H1 (cell line): ENCODE measurements at regions not wholly inside any gene's neighbourhood (a gene's known extent, or its start where the extent isn't known, plus 50 kb on each side); places are given as distances from the start of the nearest gene placed in this dataset.

ENCODE experiments used
- CTCF ChIA-PET: fragments of 300-600 bp; sonication (Branson Sonifier 250); formaldehyde crosslinking; loops from one replicate; lab custom pipeline; 2021; ENCODE audit not compliant: partially characterized antibody; lab: Charles Lee
- POLR2A ChIA-PET: fragments of 300-600 bp; sonication (Branson Sonifier 250); formaldehyde crosslinking; loops from one replicate; lab custom pipeline; 2021; ENCODE audit warnings: inconsistent platforms; ENCODE audit not compliant: partially characterized antibody; lab: Charles Lee
- DNase-seq, 2 experiments: peaks; one replicate each; pipeline versions ENCODE4 v3.0.0 to v3.0.0-alpha.2; 2010 to 2022; ENCODE audit warnings: low spot score in 2 of 2, low read depth in 1 of 2, mixed read lengths in 1 of 2
- FAIRE-seq: peaks from 2 replicates; lab custom pipeline; 2011; peaks lifted over from hg19 to GRCh38; lab: Jason Lieb, UNC
- H2AFZ ChIP-seq: 2 replicates; pipeline ENCODE4 v1.8.1; 2012; ENCODE audit warnings: low read length, inconsistent platforms
- H2AK5ac ChIP-seq: 2 replicates; pipeline ENCODE4 v1.6.1; 2013; ENCODE audit warnings: low read depth, low read length
- H2BK120ac ChIP-seq: replicated peaks from 2 replicates; pipeline ENCODE3; 2013; ENCODE audit warnings: low read depth, low read length, inconsistent platforms
- H2BK12ac ChIP-seq: 2 replicates; pipeline ENCODE4 v1.6.1; 2013; ENCODE audit warnings: low read depth, low read length
- H2BK15ac ChIP-seq: 2 replicates; pipeline ENCODE4 v1.6.1; 2013; ENCODE audit warnings: low read length
- H2BK20ac ChIP-seq: 2 replicates; pipeline ENCODE4 v1.6.1; 2013; ENCODE audit warnings: low read length
- H2BK5ac ChIP-seq: 2 replicates; pipeline ENCODE4 v1.6.1; 2013; ENCODE audit warnings: low read depth, low read length
- H3K14ac ChIP-seq: 2 replicates; pipeline ENCODE4 v1.6.1; 2013; ENCODE audit warnings: inconsistent platforms; ENCODE audit not compliant: insufficient read length
- H3K18ac ChIP-seq: 2 replicates; pipeline ENCODE4 v1.6.1; 2013; ENCODE audit warnings: low read length; ENCODE audit errors: extremely low read depth
- H3K23ac ChIP-seq: 2 replicates; pipeline ENCODE4 v1.6.1; 2013; ENCODE audit warnings: inconsistent platforms; ENCODE audit not compliant: insufficient read length
- H3K23me2 ChIP-seq: 2 replicates; pipeline ENCODE4 v1.6.1; 2013; ENCODE audit warnings: low read depth, low read length
- H3K27ac ChIP-seq: 2 replicates; pipeline ENCODE4 v1.6.1; 2011; ENCODE audit warnings: low read depth, low read length, inconsistent platforms
- H3K27me3 ChIP-seq, 4 experiments: replicated peaks in 1 of 4; 1 replicate in 1 of 4; 2 replicates in 3 of 4; pipeline versions ENCODE4 v1.6.1 to v1.8.1; 2011 to 2013; ENCODE audit warnings: low read length in 3 of 4, mild to moderate bottlenecking in 3 of 4, inconsistent platforms in 2 of 4, mixed read lengths in 2 of 4, moderate library complexity in 1 of 4; ENCODE audit not compliant: control insufficient read depth in 3 of 4, insufficient read depth in 3 of 4; ENCODE audit errors: extremely low read depth in 1 of 4
- H3K36me3 ChIP-seq, 4 experiments: 2 replicates each; pipeline versions ENCODE4 v1.6.1 to v1.8.1; 2011 to 2013; ENCODE audit warnings: mild to moderate bottlenecking in 4 of 4, low read length in 3 of 4, moderate library complexity in 2 of 4, control low read depth in 1 of 4, inconsistent platforms in 1 of 4; ENCODE audit not compliant: insufficient read depth in 4 of 4, control insufficient read depth in 2 of 4
- H3K4ac ChIP-seq: replicated peaks from 2 replicates; pipeline ENCODE3; 2013; ENCODE audit warnings: low read length, low read depth, mixed read lengths, inconsistent platforms; ENCODE audit not compliant: insufficient read length
- H3K4me1 ChIP-seq, 4 experiments: replicated peaks in 1 of 4; 1 replicate in 1 of 4; 2 replicates in 3 of 4; pipeline versions ENCODE4 v1.6.1 to v1.8.1; 2011 to 2013; ENCODE audit warnings: low read length in 3 of 4, inconsistent platforms in 2 of 4, mixed read lengths in 1 of 4; ENCODE audit not compliant: insufficient read depth in 4 of 4, control insufficient read depth in 3 of 4
- H3K4me2 ChIP-seq, 2 experiments: 2 replicates each; pipeline versions ENCODE4 v1.6.1 to v1.8.1; 2011 to 2013; ENCODE audit warnings: low read depth in 2 of 2, low read length in 2 of 2, control low read depth in 1 of 2, inconsistent platforms in 1 of 2, mild to moderate bottlenecking in 1 of 2; ENCODE audit not compliant: insufficient read depth in 1 of 2
- H3K4me3 ChIP-seq, 4 experiments: fragments of 200-600, 300-600 bp in 1 of 4; sonication (generic), shearing (Covaris generic), sonication (Bioruptor Twin) in 1 of 4; 2 replicates each; pipeline versions ENCODE4 v1.5.1 to v1.8.1; 2011 to 2016; ENCODE audit warnings: low read length in 4 of 4, low read depth in 3 of 4, control low read depth in 2 of 4, inconsistent platforms in 2 of 4, mild to moderate bottlenecking in 2 of 4, mixed read lengths in 1 of 4, moderate library complexity in 1 of 4; ENCODE audit not compliant: insufficient read depth in 2 of 4; ENCODE audit errors: extremely low read depth in 1 of 4
- H3K56ac ChIP-seq: replicated peaks from 2 replicates; pipeline ENCODE3; 2013; ENCODE audit warnings: low read depth, mild to moderate bottlenecking, mixed read lengths, low read length, inconsistent platforms; ENCODE audit not compliant: insufficient read length
- H3K79me1 ChIP-seq: 2 replicates; pipeline ENCODE4 v1.6.1; 2013; ENCODE audit warnings: low read depth, low read length, control low read depth
- H3K79me2 ChIP-seq, 2 experiments: 2 replicates each; pipeline versions ENCODE4 v1.6.1 to v1.8.1; 2012 to 2013; ENCODE audit warnings: low read length in 2 of 2, mild to moderate bottlenecking in 2 of 2, inconsistent platforms in 1 of 2; ENCODE audit not compliant: insufficient read depth in 2 of 2, control insufficient read depth in 1 of 2
- H3K9ac ChIP-seq, 4 experiments: replicated peaks in 1 of 4; 1 replicate in 1 of 4; 2 replicates in 3 of 4; pipeline versions ENCODE4 v1.6.1 to v1.8.1; 2011 to 2013; ENCODE audit warnings: low read depth in 3 of 4, low read length in 3 of 4, control low read depth in 2 of 4, mild to moderate bottlenecking in 2 of 4, moderate library complexity in 2 of 4, inconsistent platforms in 1 of 4; ENCODE audit errors: extremely low read depth in 1 of 4
- H3K9me3 ChIP-seq, 2 experiments: 2 replicates each; pipeline versions ENCODE4 v1.6.1 to v1.8.1; 2012 to 2013; ENCODE audit warnings: mild to moderate bottlenecking in 2 of 2, moderate library complexity in 2 of 2, control low read depth in 1 of 2, inconsistent platforms in 1 of 2, low read depth in 1 of 2, low read length in 1 of 2, mixed read lengths in 1 of 2; ENCODE audit not compliant: insufficient read depth in 2 of 2
- H4K20me1 ChIP-seq, 2 experiments: replicated peaks in 1 of 2; 2 replicates each; pipeline versions ENCODE3 to v1.8.1; 2011 to 2013; ENCODE audit warnings: inconsistent platforms in 2 of 2, low read length in 2 of 2, mild to moderate bottlenecking in 1 of 2; ENCODE audit not compliant: insufficient read depth in 2 of 2, control insufficient read depth in 1 of 2
- H4K5ac ChIP-seq: 2 replicates; pipeline ENCODE4 v1.6.1; 2013; ENCODE audit warnings: low read length, low read depth, mixed read lengths, inconsistent platforms; ENCODE audit not compliant: insufficient read length
- H4K8ac ChIP-seq: 2 replicates; pipeline ENCODE4 v1.8.0; 2013; ENCODE audit warnings: mild to moderate bottlenecking, moderate library complexity, low read length, inconsistent platforms; ENCODE audit not compliant: insufficient read depth; ENCODE audit errors: extremely low read depth
- H4K91ac ChIP-seq: replicated peaks from 2 replicates; pipeline ENCODE3; 2013; ENCODE audit warnings: low read length, mixed read lengths, inconsistent platforms; ENCODE audit not compliant: insufficient read length
- ATF2 ChIP-seq: IDR thresholded peaks from 2 replicates; pipeline ENCODE4 v1.6.1; 2012; ENCODE audit warnings: low read length, inconsistent platforms
- BRCA1 ChIP-seq: IDR thresholded peaks from 2 replicates; pipeline ENCODE4 v1.6.1; 2012; ENCODE audit warnings: low read depth, low read length, improper control_type of control experiment
- CTBP2 ChIP-seq: IDR thresholded peaks from 2 replicates; pipeline ENCODE4 v1.7.0; 2011; ENCODE audit warnings: borderline replicate concordance, mild to moderate bottlenecking, moderate library complexity, mixed read lengths, low read length; ENCODE audit not compliant: insufficient read depth, insufficient read length
- E2F6 ChIP-seq: IDR thresholded peaks from 2 replicates; pipeline ENCODE4 v1.6.1; 2012; ENCODE audit warnings: inconsistent platforms
- NRF1 ChIP-seq: IDR thresholded peaks from 2 replicates; pipeline ENCODE4 v1.6.1; 2011; ENCODE audit warnings: mild to moderate bottlenecking, low read depth, low read length, improper control_type of control experiment
- PHF8 ChIP-seq: fragments of 200-600 bp; sonication (generic); conservative IDR thresholded peaks from 2 replicates; pipeline ENCODE4 v1.7.1; 2012; ENCODE audit warnings: low read depth, mild to moderate bottlenecking, inconsistent platforms, low read length, moderate library complexity
- POLR2AphosphoS5 ChIP-seq: IDR thresholded peaks from 2 replicates; pipeline ENCODE4 v1.6.1; 2011; ENCODE audit warnings: low read depth, low read length
- RBBP5 ChIP-seq: IDR thresholded peaks from 2 replicates; pipeline ENCODE4 v1.7.1; 2012; ENCODE audit warnings: low read depth, mild to moderate bottlenecking, inconsistent platforms, low read length, moderate library complexity, borderline replicate concordance
- SAP30 ChIP-seq: fragments of 300-600 bp; sonication (generic); IDR thresholded peaks from 2 replicates; pipeline ENCODE4 v1.7.1; 2012; ENCODE audit warnings: low read length, moderate library complexity, mild to moderate bottlenecking, inconsistent platforms; ENCODE audit not compliant: insufficient read depth, insufficient replicate concordance
- TAF7 ChIP-seq: optimal IDR thresholded peaks from 2 replicates; pipeline ENCODE3; 2011; ENCODE audit warnings: low read depth, mild to moderate bottlenecking, inconsistent platforms, low read length, moderate library complexity, borderline replicate concordance
- ZNF274 ChIP-seq: IDR thresholded peaks from 2 replicates; pipeline ENCODE4 v1.7.0; 2012; ENCODE audit warnings: low read length, borderline replicate concordance; ENCODE audit errors: extremely low read depth
- WGBS, 2 experiments: shearing (Covaris generic) in 1 of 2; methylation state at CpG; one replicate each; pipeline versions ENCODE4 v1.1.6 to v1.1.7; 2013 to 2015; ENCODE audit warnings: low lambda C conversion rate in 2 of 2, mixed read lengths in 2 of 2, inconsistent platforms in 1 of 2, low coverage in 1 of 2, missing lambda C conversion rate in 1 of 2; ENCODE audit not compliant: insufficient replicate concordance in 2 of 2, insufficient coverage in 1 of 2, insufficient read length in 1 of 2; ENCODE audit errors: extremely low coverage in 1 of 2, missing lambda C conversion rate in 1 of 2; 5-methylcytosine and 5-hydroxymethylcytosine counted together

- Histone ChIP-seq H3K9ac (no peak overlapping the region), H3K27ac (no peak overlapping the region), H3K79me2 (no peaks in the 10 kb centered on the region), H3K27me3 (no peaks in the 10 kb centered on the region), H3K4me1 (no peaks in the 10 kb centered on the region; a peak in 1 of 7 replicates), H3K4me2 (no peak overlapping the region), H4K91ac (no peak overlapping the region), H2BK120ac (no peak overlapping the region), H4K5ac (no peak overlapping the region), H2BK15ac (no peak overlapping the region), H4K20me1 (no peaks in the 10 kb centered on the region), H3K4me3 (no peak overlapping the region), H3K36me3 (no peaks in the 10 kb centered on the region), H4K8ac (no peak overlapping the region), H3K23me2 (no peaks in the 10 kb centered on the region; the same call in 1 of the 2 replicates), H3K79me1 (no peaks in the 10 kb centered on the region), H3K9me3 (no peaks in the 10 kb centered on the region), H2BK5ac (no peak overlapping the region), H3K4ac (no peak overlapping the region), H2BK20ac (no peak overlapping the region), H3K23ac (no peak overlapping the region), H3K56ac (no peak overlapping the region), H3K18ac (no peak overlapping the region), H2BK12ac (no peak overlapping the region), H2AFZ (no peak overlapping the region), H3K14ac (no peak overlapping the region), H2AK5ac (no peak overlapping the region)
- DNase-seq (peak in 1 of 2 experiments; percentile 19), FAIRE-seq (no peak)
- POLR2A ChIA-PET: interaction anchor here (0.8 kb wide), 1 partner anchor 9 kb away, joined by 4 read pairs; no protein-coding TSS in a partner anchor
- CTCF ChIA-PET: interaction anchor here (0.6 to 3.7 kb wide), 7 partner anchors 9 to 456 kb away, joined by 3 to 20 read pairs (median 4); no protein-coding TSS in a partner anchor
- 87% methylated on average over 3 of the region's 3 CpGs; no CpG with 5 or more reads in 1 of the 2 experiments for WGBS, 2 experiments
- no peak for TF ChIP-seq ATF2
- no peak for TF ChIP-seq RBBP5
- TF ChIP-seq BRCA1: no peak
- no peak for TF ChIP-seq SAP30
- TF ChIP-seq E2F6: no peak
- TF ChIP-seq CTBP2: no peak
- no peak for TF ChIP-seq PHF8
- no peak for TF ChIP-seq POLR2AphosphoS5
- TF ChIP-seq TAF7: no peak
- TF ChIP-seq ZNF274: no peak
- TF ChIP-seq NRF1: no peak
Observed at GRCh38 chr10:78313636-78314035, 280.0 kb downstream of the RPS24 start.
